OCI-M2 (cell line): ENCODE measurements at regions not wholly inside any gene's neighbourhood (a gene's known extent, or its start where the extent isn't known, plus 50 kb on each side); places are given as distances from the start of the nearest gene placed in this dataset.
"Not testable (repeated sequence)": the region's sequence is repeated elsewhere in the genome, so short reads cannot be mapped to it uniquely, and the experiment has no call there.

Experiments
- DNase-seq: peaks from one replicate; lab custom pipeline; 2025; ENCODE audit not compliant: unreplicated experiment; lab: John Stamatoyannopoulos, UW

DNA sequence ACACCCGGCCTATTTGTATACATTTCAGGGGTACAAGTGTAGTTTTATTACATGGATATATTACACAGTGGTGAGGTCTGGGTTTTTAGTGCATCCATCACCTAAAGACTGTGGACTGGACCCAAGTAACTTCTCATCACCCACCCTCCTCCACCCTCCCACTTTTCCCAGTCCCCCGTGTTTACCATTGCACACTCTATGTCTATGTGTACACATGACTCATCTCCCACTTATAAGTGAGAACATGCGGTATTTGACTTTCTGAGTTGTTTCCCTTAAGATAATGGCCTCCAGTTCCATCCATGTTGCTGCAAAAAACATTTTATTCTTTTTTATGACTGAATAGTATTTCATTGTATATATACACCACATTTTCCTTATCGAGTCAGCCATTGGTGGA lies 98.9 kb upstream of the WAC start:
- DNase-seq = no peak

DNA sequence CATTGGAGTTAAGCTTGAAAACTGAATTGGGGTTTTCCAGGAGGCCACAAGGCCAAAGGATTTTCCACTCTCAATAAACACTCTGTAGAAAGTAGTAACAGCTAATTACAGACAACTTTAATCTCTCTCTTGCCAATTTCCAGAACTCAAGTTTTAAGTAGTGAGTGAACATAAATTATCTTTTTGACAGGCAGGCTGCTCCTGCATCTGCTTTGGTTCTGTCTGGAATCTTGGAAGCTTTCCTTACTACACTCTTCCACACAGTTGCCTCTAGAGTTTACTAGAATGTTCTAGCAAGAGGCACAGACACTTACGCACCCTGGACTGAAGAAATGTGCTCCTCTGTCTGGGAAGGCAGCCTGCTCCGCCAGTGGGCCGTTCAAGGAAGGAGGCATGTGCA lies 90.5 kb upstream of the WAC start:
- DNase-seq = no peak

DNA sequence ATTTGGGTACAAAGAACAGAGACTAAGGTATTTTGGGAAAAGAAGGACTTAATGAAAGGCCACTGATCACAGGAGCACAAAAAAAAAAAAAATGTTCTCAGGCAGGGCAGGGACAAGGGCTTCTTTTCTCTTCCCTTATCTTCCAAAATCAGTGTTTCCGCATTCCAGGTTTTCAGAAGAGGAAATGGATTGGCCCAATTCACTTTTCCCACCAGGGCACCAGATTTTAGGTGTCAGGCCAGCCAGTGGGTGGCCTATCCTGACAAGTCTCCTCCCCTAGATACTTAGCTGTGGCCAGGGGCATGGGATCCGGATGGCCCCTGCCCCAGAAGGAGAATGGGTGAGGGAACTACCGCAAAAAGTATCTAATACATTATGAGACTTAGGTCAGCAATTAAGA lies 88.9 kb upstream of the WAC start:
- no peak for DNase-seq

DNA sequence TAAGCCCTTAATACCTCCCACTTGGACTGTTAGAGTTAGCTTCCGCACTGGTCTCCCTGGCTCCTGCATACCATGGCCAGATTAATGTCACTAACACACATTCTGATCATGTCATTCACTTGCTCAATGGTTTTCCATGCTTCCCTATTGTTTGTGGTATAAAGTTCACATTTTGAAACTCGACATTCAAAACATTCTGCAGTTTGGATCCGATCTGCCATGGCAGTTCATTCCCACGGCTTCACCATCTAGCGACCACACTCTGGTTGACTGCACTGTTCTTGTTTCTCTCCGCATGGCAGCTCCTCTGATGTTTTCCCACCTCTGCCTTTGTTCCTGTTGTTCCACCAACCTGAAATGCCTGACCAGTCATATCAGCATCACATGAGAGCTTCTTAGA lies 87.4 kb upstream of the WAC start:
- no peak for DNase-seq

DNA sequence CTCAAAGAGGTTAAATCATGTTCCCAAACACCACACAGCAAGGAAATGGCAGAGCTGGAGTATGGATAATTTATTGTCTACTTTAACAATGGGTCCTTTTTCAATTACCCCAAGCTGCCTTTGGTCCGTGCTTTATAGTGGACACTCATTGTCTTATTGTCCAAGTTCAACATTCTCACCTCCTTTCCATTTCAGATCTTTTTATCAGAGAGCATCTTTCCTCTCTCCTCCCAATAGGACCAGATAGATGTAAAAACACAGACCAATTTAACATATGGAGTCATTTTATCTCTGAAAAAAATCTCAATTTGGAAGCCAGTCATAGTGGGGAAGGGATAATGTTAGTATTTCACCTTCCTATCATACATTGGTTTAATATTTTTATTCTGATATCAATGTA lies 83.5 kb upstream of the WAC start:
- DNase-seq = no peak

DNA sequence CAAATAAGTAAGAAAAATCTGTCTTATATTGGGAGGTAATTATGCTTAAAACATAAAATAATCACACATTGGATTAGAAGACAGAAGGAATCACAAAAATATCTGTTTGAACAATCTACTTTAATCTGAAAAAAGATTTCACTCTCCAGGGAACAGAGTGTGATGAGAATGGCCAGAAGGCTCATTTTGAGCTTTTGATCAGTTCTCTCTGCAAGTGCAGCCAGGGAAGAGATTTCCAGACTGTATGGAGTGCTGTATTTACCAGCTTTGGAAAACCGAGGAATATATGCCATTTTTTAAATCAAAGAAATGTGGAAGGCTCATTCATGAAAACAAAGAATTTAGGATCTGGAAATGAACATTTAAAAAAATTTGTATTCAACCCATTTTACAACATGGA lies 83.0 kb upstream of the WAC start:
- no peak for DNase-seq

DNA sequence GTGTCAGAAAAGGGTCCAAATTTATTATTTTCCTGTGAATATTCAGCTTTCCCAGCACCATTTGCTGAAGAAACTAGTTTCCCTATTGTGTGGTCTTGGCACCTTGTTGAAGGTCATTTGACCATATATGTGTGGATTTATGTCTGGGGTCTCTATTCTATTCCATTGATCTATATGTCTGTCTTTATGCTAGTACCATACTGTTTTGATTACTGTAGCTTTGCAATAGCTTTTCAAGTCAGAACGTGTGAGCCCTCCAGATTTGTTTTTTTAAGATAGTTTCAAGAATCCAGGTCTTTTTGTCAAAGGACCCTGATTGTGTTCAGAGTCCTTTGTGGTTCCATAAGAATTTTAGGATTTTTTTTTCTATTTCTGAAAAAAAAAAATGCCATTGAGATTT lies 79.0 kb upstream of the WAC start:
- no peak for DNase-seq

DNA sequence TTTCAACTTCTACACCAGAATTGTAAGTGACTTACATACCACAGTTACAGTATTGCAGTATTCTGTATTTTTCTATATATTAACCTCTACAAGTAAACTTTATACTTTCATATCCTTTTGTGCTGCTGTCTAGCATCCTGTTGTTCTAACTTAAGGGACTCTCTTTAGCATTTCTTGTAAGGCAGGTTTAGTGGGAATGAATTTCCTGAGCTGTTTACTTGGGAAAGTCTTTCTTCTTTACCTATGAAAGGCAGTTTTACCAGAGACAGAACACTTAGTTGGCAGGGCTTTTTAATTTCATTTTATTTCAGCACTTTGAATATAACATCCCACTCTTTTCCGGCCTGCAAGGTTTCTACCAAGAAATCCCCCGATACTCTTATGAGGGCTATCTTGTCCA lies 75.8 kb upstream of the WAC start:
- no peak for DNase-seq

DNA sequence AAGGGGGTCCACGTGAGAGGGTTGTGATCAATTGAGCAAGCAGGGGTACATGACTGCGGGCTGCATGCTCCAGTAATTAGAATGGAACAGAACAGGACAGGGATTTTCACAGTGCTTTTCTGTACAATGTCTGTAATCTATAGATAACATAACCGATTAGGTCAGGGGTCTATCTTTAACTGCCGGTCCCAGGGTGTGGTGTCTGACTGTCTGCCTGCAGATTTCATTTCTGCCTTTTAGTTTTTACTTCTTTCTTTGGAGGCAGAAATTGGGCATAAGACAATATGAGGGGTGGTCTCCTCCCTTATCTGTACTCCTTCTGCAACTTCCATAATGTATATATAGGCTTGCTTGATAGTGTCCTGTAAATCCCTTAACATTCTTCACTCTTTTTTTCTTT lies 75.0 kb upstream of the WAC start:
- peak; percentile 7 for DNase-seq

DNA sequence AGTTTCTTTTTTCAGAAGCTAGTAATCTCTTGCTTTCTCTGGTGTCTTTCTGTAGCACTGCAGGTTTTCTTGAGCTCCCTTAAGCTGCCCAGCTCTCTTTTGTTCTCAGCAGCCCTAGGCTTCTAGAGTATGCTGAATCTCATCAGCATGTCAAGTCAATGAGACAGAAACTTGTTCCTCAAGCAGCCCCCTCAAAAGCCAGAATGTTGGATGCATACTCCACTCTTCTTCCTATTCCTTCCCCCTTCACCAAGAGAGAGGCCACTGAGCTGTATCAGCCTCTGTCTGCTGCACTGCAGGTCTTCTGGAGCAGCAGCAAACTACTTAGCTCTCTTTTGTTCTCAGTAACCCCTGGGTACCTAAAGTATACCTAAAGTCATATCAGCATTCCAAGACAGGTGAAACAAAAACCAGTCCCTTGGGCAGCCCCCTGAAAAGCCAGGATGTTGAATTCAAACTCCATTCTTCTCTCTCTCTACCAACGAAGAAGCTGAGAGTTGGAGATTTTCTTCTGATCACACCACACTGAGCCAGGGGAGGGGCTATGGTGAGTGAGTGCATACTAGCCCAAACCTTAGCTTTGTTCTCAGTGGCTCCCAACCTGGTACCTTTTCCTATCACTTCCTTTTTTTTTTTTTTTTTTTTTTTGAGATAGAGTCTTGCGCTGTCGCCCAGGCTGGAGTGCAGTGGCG lies 73.3 kb upstream of the WAC start:
- DNase-seq = no peak

DNA sequence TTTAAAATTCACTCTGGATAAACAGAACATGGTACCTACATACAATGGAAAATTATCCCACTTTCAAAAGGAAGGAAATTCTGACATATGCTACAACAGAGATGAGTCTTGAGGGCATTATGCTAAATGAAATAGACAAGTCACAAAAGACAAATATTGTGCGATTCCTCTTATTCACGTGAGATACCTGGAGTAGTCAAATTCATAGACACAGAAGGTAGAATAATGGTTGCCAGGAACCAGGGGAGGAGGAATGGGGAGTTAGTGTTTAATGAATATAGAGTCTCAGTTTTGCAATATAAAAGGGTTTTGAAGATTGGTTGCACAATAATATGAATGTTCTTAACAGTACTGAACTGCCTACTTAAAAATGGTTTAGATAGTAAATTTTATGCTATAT lies 69.8 kb upstream of the WAC start:
- no peak for DNase-seq

DNA sequence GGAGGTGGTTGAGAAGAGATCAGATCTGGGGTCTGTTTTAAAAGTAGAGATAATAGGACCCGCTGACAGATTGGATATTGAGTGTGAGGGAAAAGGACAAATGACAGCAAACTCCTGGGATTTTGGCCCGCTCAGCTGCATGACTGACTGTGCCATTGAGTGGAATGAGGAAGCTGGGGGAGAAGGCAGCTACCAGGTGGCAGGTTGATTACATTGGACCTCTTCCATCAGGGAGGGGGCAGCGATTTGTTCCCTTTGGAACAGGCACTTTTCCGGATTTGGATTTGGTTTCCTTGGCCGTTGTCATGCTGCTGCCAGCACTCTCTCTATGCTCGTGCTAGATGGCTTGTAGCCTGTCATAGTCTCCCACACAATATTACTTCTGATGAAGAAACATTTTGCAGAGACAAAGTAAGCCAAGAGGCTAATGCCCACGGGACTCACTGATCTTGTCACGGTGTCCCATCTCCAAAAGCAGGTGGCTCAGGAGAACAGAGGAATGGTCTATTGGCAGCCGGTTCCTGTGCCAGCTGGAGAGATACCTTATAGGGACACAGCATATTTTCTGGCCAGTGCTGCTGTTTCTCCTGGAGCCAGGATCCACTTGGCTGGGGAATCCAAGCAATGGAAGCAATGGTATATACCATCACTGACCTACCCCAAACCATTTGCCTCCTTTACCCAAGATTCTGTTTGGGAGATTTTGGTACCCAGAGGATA lies 69.1 kb upstream of the WAC start:
- no peak for DNase-seq

DNA sequence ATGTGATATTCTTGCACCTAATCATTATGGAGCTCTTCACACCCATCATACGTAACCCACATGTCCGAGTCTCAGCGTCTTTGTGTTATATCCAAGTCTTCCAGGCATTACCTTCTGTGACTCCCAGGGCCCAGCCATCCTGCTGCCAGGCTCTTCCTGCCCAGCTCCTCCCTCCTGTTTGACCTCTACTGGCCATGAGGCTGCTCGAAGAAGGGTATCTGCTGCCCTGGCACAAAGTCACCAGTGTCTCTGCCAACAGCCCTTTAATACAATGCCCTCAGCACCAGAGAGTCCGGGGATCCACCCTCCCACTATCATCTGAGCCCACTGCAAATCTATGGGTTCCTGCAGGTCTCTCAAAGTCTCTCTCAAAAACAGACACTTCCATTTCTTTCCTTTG lies 65.3 kb upstream of the WAC start:
- DNase-seq = no peak

DNA sequence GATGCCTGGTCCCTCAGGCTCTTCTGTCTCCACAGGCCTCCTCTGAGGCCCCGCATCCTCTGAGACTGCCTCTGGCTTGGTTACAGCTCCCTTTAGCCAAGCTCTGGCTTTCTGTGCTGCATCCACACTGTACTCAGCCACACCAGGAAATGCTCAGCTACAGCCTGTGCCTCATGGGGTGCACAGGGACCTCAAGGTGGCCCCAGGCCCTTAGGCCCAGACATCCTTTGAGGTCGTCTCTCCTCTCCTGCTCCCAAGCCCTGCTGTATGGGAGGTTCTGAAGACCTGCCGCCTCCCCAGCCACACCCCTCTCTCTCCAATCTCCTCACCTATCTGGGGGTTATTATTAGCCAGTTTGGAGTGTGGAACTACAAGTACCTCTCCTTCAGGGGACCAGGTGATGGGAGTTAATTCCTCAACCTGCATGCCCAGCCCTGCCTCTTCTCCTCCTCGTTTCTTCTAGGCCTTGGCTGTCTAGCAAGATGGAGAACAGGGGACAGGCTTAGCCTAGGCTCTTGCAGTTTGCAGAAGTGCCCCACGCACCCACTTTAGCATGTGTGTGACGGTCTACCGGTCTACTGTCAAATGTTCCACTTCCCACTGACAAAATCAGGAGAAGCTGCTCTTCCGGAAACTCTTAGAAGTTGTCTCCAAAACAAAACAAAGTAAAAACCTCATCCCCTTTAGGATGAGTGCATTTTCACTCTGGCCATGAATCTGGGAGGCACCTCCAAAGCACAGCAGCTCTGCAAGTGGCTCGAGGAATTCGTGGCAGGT lies 64.0 kb upstream of the WAC start:
- DNase-seq = no peak

DNA sequence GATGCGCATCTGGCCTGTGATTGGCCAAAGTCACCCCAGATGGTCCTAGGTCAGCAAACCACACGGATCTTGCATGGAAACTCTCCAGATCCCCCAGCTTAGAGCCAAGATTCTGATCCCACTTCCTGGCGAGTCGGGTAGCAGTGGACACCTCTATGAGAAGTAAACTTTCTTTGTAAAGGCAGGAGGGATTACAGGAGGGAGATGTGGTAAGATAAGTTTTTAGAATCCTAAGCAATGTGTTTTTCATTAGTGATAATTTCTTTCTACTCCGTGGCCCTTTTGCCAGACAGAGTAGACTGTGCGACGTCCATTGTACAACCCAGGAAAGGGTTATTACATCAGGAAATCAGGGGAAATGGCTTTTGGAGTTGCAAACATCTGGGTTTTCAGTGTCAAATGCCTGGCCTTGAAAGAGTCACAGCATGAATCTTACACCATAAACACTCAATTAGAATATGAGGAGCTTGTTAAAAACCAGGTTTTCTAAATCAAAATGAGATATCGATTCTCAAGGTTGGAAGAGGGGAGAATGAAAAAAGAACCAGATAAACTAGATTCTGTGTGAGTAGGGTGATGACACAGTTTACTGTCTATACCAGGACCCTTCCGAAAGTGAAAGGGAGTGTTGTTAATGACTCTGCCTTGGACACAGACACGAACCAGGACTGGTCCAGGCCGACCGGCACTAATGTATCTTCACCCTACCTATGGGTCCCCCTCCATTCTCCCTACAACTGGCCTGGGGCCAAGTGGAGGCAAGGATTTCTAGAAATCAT lies 61.9 kb upstream of the WAC start:
- DNase-seq = no peak

DNA sequence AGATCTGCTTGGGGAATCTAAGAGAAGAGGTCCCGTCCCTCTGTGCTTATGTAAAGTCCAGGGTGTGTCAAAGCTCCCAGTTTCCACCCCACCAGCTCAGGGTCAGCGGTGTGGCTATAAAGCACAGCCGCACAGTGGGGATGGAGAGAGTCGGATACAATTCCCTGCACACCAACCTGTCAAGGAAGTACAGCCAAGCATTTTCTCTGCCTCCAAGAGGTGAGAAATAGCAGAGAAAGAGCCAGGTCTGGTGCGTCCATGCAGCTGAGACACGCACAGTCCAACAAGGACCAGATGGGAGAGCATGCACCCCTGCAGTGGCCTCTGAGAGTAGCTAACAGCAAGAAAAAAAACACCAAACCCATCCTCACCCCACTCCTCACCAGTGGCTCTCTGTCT lies 61.3 kb upstream of the WAC start:
- no peak for DNase-seq

DNA sequence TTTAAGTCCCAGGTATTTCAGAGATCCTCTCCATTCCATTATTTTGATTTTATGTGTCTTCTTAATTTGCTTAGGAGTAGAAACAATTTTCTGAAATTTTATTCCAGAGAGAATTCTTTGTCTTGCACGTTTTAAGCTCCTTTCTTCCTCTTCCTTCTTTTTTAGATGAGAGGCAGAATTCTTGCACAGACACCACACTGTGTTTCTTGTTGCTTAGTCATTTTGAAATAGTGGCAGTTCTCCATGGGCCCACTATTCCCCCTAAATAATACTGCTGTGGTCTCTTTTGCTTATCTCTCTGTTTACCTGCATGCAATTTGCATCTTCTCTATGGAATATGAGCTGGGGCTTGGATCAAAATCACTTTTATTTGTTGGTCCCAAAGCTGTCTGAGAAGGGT lies 54.3 kb upstream of the WAC start:
- no peak for DNase-seq

DNA sequence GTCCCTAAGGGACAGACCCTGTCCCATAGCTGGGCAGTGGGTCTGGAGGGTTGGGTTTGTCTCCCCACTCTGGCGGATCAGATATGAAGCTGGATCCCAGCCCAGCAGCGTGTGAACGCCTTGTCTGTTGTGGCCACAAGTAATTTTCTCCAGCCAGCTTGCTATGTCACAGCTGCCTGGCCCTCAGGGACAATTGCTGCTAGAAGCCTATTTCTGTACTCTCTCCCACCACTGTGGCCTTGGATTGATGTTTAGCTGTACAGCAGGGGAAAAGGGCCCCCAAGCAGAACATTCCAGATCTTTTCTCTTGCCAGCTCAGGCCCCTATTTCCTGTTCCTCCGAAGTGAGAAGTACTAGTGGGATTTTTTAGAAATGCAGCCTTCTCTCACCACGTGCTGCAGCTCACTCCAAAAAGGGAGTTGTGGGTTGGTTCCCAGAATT lies 53.5 kb upstream of the WAC start:
- DNase-seq = no peak

DNA sequence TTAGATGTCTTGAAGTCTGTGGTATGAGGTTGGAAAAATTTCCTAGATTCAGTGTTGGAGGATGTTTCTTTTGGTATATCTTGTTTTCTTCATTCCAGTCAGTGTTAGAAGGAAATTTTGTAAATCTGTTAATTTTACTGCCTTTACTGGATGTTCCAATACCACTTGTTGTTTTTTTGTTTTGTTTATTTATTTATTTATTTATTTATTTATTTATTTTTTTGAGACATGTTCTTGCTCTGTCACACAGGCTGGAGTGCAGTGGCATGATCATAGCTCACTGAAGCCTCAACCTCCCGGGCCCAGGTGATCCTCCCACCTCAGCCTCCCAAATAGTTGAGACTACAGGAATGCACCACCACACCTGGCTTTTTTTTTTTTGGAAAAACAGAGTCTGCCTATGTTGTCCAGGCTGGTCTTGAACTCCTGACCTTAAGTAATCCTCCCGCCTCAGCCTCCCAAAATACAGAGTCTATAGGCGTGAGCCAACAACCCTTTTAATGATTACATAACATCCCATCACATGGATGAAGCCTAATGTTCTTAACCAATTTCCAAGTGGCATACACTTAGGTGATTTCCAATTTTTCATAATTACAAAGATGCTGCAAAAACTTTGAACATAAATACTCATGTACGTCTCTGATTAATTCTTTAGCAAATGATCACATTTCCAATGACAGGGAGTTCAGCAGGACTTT lies 52.8 kb upstream of the WAC start:
- DNase-seq = no peak

DNA sequence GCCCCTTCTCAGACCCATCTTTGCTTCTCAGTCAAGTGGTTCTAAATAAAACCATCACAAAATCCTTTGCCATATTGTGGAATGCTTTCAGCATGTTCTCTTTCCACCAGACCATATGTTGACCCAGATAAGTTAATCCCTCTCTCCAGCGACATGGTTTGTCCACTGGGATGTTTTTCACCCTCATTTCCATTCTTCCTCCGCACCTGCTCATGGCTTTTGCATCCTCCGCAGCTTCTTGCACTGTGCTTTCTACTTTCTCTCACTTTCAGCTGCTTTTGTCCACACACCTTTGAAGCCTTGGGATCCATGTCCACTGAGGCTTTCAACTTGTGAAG lies 52.3 kb upstream of the WAC start:
- DNase-seq = no peak

DNA sequence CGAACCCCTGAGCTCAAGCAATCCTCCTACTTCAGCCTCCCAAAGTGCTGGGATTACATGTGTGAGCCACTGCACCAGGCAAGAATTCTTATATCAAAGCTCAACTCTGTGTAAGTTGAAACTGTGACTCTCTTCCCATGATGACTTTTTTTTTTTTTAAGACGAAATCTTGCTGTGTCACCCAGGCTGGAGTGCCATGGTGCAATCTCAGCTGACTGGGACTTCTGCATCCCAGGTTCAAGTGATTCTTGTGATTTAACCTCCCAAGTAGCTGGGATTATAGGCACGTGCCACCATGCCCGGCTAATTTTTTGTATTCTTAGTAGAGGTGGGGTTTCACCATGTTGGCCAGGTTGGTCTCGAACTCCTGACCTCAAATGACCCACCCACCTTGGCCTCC lies 51.6 kb upstream of the WAC start:
- DNase-seq = not testable (repeated sequence)
